Stimulated activated CD4-positive, alpha-beta T cell treated with anti-CD3 and anti-CD28 coated beads, Interleukin-2, amount 100 ng/mL, for 48 hours (primary cell): ENCODE measurements at regions not wholly inside any gene's neighbourhood (a gene's known extent, or its start where the extent isn't known, plus 50 kb on each side); places are given as distances from the start of the nearest gene placed in this dataset.
"Not testable (repeated sequence)": the region's sequence is repeated elsewhere in the genome, so short reads cannot be mapped to it uniquely, and the experiment has no call there.

Source experiments
- DNase-seq, 2 donors: peaks; one replicate each; pipeline ENCODE4 v3.0.0-alpha.2; 2020

- not testable (repeated sequence) for DNase-seq
Measured at GRCh38 chr5:99043257-99043656, 114.5 kb upstream of the CHD1 start.

DNA sequence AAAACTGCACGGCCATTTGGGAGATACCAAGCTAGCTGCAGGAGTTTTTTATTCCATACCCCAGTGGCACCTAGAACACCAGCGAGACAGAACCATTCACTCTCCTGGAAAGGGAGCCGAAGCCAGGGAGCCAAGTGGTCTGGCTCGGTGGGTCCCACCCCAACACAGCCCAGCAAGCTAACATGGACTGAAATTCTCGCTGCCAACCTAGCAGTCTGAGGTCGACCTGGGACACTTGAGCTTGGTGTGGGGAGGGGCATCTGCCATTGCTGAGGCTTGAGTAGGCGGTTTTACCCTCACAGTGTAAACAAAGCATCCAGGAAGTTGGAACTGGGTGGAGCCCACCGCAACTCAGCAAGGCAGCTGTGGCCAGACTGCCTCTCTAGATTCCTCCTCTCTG is 108.9 kb upstream of the CHD1 start:
- no peak for DNase-seq

DNA sequence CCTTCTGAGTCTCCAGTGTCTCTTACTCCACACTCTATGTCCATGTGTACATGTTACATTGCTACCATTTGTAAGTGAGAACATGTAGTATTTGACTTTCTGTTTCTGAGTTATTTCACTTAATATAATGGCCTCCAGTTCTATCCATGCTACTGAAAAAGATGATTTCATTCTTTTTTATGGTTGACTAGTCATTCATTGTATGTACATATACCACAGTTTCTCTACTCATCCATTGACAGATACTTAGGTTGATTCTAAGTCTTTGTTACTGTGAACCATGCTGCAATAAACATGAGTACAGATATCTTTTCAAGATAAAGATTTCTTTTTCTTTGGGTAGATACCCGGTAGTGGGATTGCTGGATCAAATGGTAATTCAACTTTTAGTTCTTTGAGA is 107.1 kb upstream of the CHD1 start:
- DNase-seq = no peak

DNA sequence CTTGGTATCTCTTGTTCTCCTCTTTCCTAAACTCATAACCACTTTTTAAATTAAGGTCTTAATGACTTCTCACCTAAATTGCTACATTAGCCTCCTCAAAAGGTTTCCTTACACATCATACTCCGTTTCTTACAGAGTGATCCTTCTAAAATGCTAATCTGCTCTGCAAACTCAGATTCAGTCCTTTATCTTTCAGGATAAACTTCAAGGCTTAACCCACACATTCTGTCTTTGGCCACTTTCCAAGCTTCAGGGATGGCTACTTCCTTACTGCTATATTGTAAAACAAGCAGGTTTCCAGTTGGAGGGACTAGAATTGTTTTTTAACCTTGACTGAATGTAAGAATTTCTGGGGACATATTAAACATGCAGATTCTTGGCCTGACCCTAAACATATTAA is 105.5 kb upstream of the CHD1 start:
- DNase-seq = no peak

DNA sequence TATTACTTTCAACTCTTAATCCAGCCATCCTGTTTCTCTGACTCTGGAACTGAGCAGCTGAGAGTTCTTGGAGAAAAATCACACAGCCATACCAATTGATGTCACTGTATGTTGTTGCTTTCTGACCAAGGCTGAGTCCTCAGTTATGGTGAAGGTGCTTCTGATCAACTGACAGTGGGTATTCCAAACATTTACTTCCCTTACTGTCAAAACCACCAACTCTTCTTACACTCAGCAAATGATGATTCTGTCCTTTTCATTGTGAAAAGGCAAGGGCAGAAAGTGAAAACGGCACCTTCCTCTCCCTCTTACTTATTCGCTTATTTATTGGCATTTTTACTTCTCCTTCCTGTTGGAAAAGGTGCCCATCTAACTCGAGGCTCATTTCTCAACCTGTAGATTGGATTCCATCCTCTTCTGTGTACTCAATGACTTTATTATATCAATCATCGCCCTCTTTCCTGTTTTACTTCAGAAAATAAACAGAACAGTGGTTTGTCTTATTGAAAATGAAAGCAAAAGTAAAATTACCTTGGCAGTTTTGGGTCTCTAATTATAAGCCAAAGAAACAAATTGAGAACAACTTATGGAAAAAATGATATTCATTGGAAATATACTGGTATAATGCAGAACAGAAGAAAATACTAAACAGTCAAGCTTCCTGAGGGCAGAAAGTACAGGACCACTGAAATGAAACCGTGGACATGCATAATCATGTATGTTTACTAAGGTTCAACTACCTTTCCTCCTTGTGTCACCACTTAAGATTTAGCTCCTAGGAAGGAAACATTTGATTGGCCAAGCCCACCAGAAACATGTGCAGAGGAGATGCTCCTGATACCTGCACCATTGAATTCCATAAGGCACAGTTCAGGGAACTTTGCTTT is 104.5 kb upstream of the CHD1 start:
- no peak for DNase-seq

DNA sequence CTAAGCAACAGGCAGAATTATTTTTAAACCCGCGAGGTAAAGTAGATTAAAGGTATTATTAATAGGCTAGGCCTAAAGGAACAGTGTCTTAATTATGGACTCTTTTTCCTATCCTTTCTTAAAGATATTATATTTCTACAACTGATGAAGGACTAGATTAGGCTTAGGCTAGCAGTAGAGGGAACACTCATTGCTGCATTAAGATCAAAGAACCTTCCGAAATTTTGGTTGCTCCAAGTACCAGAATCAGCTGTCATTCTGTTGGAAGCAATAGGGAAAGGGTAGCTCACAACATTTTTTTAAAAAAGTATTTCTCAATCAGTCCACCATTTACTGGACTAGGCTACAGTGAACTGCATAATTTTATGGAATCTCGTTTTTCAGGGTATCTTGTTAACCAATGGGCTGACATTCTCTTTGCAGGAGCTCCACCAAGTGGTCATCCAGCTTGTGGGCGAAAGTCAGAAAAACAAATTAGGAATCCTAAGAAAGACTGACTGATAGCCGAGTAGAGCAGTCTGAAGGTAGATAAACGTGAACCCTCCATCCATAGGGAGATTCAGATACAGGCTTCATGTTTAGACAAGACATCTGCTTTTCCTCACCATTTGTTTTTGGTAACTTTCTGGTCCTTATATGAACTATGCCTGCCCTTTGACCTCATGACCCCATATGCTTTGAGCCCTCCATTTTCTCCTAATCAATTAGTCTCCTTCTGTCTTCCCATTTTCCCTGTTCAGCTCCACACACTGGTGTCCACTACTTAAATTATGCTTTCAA is 103.6 kb upstream of the CHD1 start:
- no peak for DNase-seq

DNA sequence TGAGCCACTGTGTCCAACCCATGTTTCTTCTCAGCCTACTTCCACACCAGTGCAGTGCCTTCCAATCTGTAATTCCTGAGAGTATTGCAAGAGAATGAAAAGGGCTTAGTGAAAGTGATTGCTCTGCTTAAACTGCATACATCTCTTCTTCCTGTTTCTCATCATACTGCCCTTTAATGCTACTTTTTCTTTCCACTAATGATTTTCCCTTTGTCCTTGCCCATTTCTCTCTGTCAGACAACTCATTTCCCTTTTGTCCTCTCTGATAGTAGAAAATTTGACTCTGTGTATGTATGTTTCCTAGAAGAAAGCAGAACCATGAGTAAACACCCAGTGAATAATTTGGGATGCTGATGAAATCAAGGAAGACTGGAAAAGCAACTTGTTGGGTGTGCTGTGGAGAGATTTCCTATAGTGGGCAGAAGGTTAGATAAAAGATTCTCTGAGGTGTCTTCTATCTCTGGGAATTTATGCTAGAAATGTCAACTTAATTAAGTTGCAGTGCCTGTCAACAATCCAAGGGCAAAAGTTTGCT is 102.2 kb upstream of the CHD1 start:
- no peak for DNase-seq

DNA sequence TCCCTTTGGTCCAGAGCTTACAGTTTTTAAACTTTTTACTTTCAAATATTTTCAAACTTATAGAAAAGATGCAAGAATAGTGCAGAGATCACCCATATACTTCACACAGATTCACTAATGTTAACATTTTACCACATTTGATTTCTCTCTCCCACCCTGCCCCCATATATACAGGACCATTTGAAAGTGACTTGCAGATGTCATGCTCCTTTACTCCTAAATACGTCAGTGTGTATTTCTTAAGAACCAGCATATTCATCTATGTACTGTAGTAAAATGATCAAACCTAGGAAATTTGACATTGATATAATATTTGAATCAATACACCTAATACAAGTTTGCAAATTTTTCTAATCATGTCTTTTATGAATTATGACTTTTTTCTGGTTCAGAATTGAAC is 100.4 kb upstream of the CHD1 start:
- no peak for DNase-seq

- not testable (repeated sequence) for DNase-seq
Measured at GRCh38 chr5:99028170-99028569, 99.4 kb upstream of the CHD1 start.

DNA sequence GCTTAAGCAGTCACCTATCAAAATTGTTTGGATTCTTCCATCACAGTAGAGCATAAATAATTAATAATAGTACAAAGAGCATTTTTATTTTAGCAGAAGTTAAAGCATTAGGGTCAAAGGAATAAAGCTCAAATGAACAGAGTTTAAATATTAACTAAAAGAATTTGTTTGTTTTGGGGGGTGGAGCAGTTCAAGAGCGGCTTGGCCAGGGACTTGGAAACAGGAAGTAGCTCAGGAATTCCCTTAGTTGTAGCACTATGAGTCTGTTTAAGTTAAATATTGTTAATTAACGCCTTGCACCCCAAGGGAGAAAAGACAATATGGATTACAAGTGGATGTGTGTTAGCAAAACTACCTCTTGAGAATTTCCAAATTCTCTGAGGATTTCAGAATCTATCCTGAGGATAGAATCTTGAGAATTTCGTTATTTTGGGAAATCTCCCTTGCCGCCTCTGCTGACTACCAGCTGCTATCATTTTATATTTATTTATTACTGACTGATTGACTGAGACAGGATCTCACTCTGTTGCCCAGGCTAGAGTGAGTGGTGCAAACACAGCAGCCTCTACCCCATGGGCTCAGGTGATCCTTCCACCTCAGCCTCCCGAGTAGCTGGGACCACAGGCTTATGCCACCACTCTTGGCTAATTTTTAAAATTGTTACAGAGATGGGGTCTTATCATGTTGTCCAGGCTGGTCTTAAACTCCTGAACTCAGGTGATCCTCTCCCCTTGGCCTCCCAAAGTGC is 96.7 kb upstream of the CHD1 start:
- no peak for DNase-seq

GRCh38 chr5:99023330-99023729 is 94.5 kb upstream of the CHD1 start:
- no peak for DNase-seq

- no peak for DNase-seq
Measured at GRCh38 chr5:99022250-99022649, 93.4 kb upstream of the CHD1 start.

DNA sequence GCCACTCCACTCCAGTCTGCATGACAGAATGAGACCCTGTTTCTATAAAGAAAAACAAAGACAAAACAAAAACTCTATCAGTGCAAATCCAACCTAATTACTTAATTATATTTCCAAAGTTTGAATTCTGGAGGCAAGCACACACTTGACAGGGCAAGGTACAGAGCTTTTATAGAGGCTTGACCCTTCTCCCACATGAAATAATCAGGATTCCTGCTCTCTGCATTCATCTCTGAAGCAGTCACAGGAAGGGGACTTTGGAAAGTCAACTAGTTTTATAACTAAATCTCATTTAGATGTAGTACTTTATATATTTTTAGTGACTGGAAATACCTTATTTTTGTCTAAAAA is 91.9 kb upstream of the CHD1 start:
- DNase-seq = no peak

DNA sequence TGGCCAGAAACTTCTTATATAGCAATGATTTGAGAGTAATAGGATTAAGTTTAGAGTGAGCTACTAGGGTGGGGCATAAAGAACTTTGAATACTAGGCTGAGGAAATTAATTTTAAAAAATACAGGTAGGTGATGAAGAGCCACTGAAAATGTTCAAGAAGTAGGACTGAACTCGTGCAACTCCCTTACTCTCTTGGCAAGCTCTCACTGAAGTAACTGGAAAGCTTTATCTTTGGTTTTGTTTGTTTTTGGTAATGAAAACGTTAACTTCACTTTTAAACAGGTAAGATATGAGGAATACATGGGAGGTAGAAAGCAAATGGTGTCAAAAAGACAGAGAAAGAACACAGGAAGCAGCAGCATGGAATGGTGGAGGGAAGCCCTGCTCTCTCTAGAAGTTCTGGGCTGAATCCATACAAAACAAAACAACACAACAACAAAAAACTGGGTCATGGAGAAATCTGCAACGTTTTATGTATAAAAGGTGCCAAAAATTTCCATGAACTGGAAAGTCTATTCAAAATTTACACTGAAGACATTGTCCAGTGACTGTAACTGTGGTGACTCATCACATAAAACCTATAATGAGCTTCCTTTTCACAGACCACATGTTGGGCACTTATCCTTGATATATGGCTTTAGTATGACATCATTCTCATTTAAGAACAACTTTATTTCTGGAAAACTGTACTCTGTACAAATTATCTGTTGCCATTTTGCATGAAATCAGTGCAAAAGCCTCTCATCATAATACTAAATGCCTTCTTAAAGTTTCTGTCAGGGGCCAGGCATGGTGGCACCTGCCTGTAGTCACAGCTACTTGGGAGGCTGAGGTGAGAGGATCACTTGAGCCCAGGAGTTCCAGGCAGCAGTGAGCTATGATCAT is 91.2 kb upstream of the CHD1 start:
- no peak for DNase-seq

GRCh38 chr5:99019254-99019653 is 90.4 kb upstream of the CHD1 start:
- DNase-seq = no peak

GRCh38 chr5:99010294-99010693 is 81.5 kb upstream of the CHD1 start:
- DNase-seq = no peak

- not testable (repeated sequence) for DNase-seq
Measured at GRCh38 chr5:99008009-99008408, 79.2 kb upstream of the CHD1 start.

DNA sequence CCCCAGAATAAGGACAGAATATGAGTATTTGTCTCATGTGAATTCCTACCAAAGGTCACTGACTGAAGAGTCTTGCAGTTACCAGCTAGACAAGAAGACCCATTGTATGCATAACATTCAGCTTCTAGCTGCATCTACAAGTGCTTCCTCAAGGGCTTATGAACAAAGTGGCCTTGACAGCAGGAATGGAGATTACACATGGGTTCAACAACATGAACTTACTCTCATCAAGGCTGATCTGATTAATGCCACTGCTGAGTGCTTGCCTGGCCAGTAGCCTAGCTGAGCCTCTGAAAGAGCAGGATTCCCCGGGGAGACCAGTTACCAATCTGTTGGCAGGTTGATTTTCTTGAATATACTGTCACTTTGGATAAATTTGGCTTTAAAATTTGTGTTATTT is 76.7 kb upstream of the CHD1 start:
- DNase-seq = no peak

- DNase-seq = no peak
Measured at GRCh38 chr5:99004960-99005359, 76.2 kb upstream of the CHD1 start.

DNA sequence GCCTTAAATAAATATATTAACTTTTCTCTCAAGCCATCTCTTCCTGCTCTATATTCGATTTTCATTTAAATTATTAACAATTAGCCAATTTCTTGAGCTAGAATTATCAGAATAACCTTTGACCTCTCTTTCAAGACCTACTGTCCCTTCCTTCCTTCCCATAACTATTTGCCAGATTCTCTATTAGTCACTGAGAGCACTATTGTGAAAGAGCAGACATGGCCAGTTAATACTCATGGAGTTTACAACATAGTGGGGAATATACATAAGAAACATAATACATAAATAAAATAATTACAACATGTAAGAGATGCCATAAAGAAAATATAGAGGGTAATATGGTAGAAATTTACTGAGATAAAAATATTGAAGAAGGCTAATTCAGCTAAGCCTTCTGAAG is 72.1 kb upstream of the CHD1 start:
- DNase-seq = no peak

DNA sequence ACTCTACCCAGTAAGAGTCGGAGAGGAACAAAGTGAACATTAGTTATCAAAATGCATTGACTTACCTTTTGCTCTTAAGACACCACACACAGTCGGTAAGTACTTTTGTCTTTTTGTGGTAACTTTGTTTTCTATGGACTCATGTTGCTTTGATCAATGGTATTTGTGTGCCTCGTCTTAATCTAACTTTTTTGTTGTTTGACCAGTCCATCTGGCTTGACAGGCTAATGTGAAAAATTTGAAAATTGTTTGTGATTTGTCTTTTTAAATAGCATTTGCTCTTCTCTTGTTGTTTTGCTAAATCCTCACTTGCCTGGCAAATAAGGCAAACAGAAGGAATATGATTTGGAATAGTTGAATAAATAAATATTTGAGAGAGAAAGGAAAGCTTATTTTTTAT is 71.4 kb upstream of the CHD1 start:
- DNase-seq = no peak

- DNase-seq = no peak
Measured at GRCh38 chr5:98999631-99000030, 70.8 kb upstream of the CHD1 start.
